ENCODE measurements at regions not wholly inside any gene's neighbourhood (a gene's known extent, or its start where the extent isn't known, plus 50 kb on each side); places are given as distances from the start of the nearest gene placed in this dataset.

DNA sequence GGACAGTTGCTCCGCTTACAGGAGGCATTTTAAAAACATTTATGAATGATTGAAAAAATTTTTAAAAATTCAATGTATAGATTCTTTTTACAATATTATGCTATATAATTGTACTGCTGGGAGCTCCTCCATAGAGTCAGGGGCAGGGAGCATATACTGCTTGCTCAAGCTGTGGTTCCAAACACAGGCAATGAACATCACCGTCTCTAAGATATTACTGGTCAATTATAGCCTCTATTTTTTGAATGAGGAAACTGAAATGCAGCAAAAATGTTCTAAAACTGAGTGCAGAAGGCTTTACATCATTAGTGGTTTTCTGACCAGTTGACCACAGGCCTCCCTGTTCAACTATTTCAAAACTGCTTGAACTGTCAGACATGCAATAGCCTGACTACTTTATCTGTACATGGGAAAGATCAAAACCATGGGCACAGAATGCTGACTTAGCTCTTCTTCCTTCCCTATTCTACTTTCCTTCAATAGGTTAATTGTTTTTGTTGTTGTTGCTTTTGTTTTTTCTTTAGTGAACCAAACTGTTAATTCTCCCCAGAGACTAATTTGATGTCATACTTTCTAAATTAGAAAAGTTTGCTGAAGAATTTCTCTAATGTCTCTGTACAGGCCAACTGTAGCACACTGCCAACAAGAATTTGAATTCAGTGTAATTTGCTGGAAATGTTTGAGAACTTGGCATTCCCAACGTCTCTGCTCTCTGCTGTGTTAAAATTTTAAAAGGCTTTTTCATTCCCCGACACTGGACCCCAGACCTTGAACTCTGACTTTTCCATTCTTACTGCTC is 107.6 kb upstream of the MPDZ start:
- DNase-seq (ENCODE audit: low read depth): peak; percentile 88
- TF ChIP-seq, protein P1, sequence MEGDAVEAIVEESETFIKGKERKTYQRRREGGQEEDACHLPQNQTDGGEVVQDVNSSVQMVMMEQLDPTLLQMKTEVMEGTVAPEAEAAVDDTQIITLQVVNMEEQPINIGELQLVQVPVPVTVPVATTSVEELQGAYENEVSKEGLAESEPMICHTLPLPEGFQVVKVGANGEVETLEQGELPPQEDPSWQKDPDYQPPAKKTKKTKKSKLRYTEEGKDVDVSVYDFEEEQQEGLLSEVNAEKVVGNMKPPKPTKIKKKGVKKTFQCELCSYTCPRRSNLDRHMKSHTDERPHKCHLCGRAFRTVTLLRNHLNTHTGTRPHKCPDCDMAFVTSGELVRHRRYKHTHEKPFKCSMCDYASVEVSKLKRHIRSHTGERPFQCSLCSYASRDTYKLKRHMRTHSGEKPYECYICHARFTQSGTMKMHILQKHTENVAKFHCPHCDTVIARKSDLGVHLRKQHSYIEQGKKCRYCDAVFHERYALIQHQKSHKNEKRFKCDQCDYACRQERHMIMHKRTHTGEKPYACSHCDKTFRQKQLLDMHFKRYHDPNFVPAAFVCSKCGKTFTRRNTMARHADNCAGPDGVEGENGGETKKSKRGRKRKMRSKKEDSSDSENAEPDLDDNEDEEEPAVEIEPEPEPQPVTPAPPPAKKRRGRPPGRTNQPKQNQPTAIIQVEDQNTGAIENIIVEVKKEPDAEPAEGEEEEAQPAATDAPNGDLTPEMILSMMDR (IDR thresholded peaks at IDR 0.05; ENCODE audit: low read depth, low read length, missing control alignments): no peak
- in situ Hi-C loops (cut with HindIII; ENCODE audit: low sequenced_read_pairs): no loop called here
- H3K4me3 ChIP-seq (ENCODE audit: low read depth, low read length): no peak overlapping the region

DNA sequence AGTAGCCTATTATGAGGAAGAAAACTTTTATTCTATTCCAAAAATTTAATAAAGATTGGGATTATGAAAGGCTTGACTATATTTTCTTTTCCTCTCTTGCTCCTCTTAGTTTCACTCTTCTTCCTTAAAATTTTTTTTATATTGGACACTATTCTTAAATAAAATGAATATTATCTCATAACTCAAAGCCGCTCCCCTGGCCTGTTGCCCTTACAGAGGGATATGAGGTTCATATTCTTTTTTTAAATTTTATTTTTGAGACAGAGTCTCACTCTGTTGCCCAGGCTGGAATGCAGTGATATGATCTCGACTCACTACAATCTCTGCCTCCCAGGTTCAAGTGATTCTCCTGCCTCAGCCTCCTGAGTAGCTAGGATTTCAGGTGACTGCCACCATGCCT is 106.8 kb upstream of the MPDZ start:
- TF ChIP-seq, protein P1 (IDR thresholded peaks at IDR 0.05; ENCODE audit: low read depth, low read length, missing control alignments): no peak
- H3K4me3 ChIP-seq (ENCODE audit: low read depth, low read length): no peak overlapping the region
- in situ Hi-C loops (cut with HindIII; ENCODE audit: low sequenced_read_pairs): no loop called here
- DNase-seq (ENCODE audit: low read depth): no peak

- DNase-seq (ENCODE audit: low read depth): no peak
- TF ChIP-seq, protein P1 (IDR thresholded peaks at IDR 0.05; ENCODE audit: low read depth, low read length, missing control alignments): no peak
- in situ Hi-C loops (cut with HindIII; ENCODE audit: low sequenced_read_pairs): no loop called here
- no peak overlapping the region for H3K4me3 ChIP-seq (ENCODE audit: low read depth, low read length)
Observed at GRCh38 chr9:13383855-13384254, 104.4 kb upstream of the MPDZ start.

GRCh38 chr9:13383216-13383615 is 103.7 kb upstream of the MPDZ start:
- H3K4me3 ChIP-seq (ENCODE audit: low read depth, low read length): no peak overlapping the region
- in situ Hi-C loops (cut with HindIII; ENCODE audit: low sequenced_read_pairs): no loop called here
- DNase-seq (ENCODE audit: low read depth): no peak
- TF ChIP-seq, protein P1 (IDR thresholded peaks at IDR 0.05; ENCODE audit: low read depth, low read length, missing control alignments): no peak

DNA sequence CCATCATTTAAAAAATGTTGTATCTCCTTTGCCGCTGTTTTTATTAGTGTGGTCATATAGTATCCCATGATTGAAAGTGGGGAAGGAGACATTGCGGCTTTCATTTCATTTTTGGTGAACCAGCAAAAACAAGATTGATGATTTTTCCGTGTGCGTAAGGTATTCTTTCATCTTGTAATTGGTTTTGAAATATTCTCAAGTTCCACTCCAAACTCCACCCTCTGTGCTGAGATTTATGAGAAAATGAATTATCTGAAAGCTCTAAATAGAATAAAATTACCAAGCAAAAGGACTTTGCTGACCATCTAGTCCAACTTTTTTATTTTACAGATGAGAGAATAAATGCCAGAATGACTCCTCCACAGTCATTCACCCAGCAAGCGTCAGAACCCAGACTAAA is 103.1 kb upstream of the MPDZ start:
- no peak overlapping the region for H3K4me3 ChIP-seq (ENCODE audit: low read depth, low read length)
- DNase-seq (ENCODE audit: low read depth): no peak

GRCh38 chr9:13380903-13381302 is 101.4 kb upstream of the MPDZ start:
- no peak overlapping the region for H3K4me3 ChIP-seq (ENCODE audit: low read depth, low read length)
- TF ChIP-seq, protein P1 (IDR thresholded peaks at IDR 0.05; ENCODE audit: low read depth, low read length, missing control alignments): no peak
- in situ Hi-C loops (cut with HindIII; ENCODE audit: low sequenced_read_pairs): no loop called here
- DNase-seq (ENCODE audit: low read depth): no peak

More for the DNA sequence above, 103.1 kb upstream of the MPDZ start:
- in situ Hi-C loops (cut with HindIII; ENCODE audit: low sequenced_read_pairs): no loop called here
- TF ChIP-seq, protein P1 (IDR thresholded peaks at IDR 0.05; ENCODE audit: low read depth, low read length, missing control alignments): no peak
